ENCODE measurements at regions not wholly inside any gene's neighbourhood (a gene's known extent, or its start where the extent isn't known, plus 50 kb on each side); places are given as distances from the start of the nearest gene placed in this dataset.
"Not testable (repeated sequence)": the region's sequence is repeated elsewhere in the genome, so short reads cannot be mapped to it uniquely, and the experiment has no call there.

DNA sequence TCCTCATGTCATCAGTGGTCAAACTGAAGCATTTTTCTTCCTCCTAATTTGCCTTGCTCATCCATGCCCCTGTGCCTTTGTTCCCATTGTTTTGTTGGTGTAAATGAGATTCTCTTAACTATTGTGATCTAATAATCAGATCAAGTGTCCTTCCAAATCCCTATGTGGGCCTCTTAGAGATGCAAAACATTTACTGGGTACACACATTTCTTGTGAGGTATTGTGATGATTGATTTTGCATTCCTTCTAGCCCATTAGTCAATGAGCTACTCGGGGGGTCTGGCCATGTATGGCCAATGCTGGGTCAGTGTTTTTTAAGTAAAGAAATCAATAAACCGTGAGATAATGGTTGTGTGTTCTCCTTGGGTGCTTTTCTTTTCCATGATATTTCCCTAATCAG is 580.4 kb downstream of the VGLL3 start:
- WGBS (ENCODE audit: extremely low coverage, insufficient coverage, low lambda C conversion rate) = no CpG with 5 or more reads among the region's 2 CpGs
- Histone ChIP-seq H3K36me3 (ENCODE audit: control insufficient read depth, insufficient read depth, low read length) (no peaks in the 10 kb centered on the region), H3K9ac (ENCODE audit: low read length) (no peak overlapping the region), H3K27me3 (ENCODE audit: insufficient read depth, low read length, poor library complexity) (no peaks in the 10 kb centered on the region), H2AK5ac (ENCODE audit: low read length) (no peak overlapping the region), H3K4me1 (ENCODE audit: control insufficient read depth, low read depth, low read length) (no peaks in the 10 kb centered on the region), H3K79me1 (ENCODE audit: low read length) (no peaks in the 10 kb centered on the region), H3K4me3 (ENCODE audit: low read length) (no peak overlapping the region), H2BK5ac (ENCODE audit: low read length) (no peak overlapping the region), H4K8ac (ENCODE audit: low read depth, low read length) (no peak overlapping the region), H3K56ac (ENCODE audit: low read length) (no peak overlapping the region), H3K27ac (ENCODE audit: low read depth, low read length) (no peak overlapping the region), H3K4ac (ENCODE audit: low read depth, low read length) (no peak overlapping the region), H3K18ac (ENCODE audit: low read length) (no peak overlapping the region), H2BK120ac (ENCODE audit: low read depth, low read length) (no peak overlapping the region), H2BK15ac (replicated peaks; ENCODE audit: low read depth) (no peak overlapping the region), H3K23ac (ENCODE audit: low read length) (no peak overlapping the region), H3K4me2 (ENCODE audit: low read length) (no peak overlapping the region), H3K79me2 (ENCODE audit: control insufficient read depth, insufficient read depth, low read length) (no peaks in the 10 kb centered on the region), H4K5ac (ENCODE audit: low read length) (no peak overlapping the region)
- no peak for DNase-seq

DNA sequence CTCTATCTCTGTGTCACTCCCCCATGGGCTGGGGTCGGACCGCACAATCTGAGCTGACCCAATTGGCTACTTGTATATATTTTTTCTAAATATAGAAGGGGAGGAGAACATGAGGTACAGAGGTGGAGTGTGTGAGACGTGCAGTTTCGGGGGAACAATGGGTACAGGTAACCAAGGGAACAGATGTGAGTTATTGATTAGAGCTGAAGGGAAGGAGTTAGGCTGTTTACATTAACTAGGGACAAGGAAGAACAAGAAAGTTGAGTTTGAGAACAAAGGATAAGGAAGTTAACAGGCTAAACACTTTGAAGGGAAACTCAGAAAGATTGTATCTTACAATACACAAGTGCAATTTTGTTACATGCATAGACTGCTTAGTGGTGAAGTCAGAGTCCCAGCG is 601.2 kb downstream of the VGLL3 start:
- H4K5ac ChIP-seq (ENCODE audit: low read length); H3K56ac ChIP-seq (ENCODE audit: low read length); H3K79me2 ChIP-seq (ENCODE audit: control insufficient read depth, insufficient read depth, low read length); H3K18ac ChIP-seq (ENCODE audit: low read length); H3K4me1 ChIP-seq (ENCODE audit: control insufficient read depth, low read depth, low read length); H3K79me1 ChIP-seq (ENCODE audit: low read length); H2BK5ac ChIP-seq (ENCODE audit: low read length); H3K4ac ChIP-seq (ENCODE audit: low read depth, low read length); H3K4me3 ChIP-seq (ENCODE audit: low read length); H3K23ac ChIP-seq (ENCODE audit: low read length); H3K9ac ChIP-seq (ENCODE audit: low read length); H2BK15ac ChIP-seq (replicated peaks; ENCODE audit: low read depth); H3K36me3 ChIP-seq (ENCODE audit: control insufficient read depth, insufficient read depth, low read length); H2BK120ac ChIP-seq (ENCODE audit: low read depth, low read length); DNase-seq; H3K4me2 ChIP-seq (ENCODE audit: low read length); H4K8ac ChIP-seq (ENCODE audit: low read depth, low read length); H3K27ac ChIP-seq (ENCODE audit: low read depth, low read length); H3K27me3 ChIP-seq (ENCODE audit: insufficient read depth, low read length, poor library complexity); H2AK5ac ChIP-seq (ENCODE audit: low read length): not testable (repeated sequence)
- no CpG with 5 or more reads among the region's 5 CpGs for WGBS (ENCODE audit: extremely low coverage, insufficient coverage, low lambda C conversion rate)

DNA sequence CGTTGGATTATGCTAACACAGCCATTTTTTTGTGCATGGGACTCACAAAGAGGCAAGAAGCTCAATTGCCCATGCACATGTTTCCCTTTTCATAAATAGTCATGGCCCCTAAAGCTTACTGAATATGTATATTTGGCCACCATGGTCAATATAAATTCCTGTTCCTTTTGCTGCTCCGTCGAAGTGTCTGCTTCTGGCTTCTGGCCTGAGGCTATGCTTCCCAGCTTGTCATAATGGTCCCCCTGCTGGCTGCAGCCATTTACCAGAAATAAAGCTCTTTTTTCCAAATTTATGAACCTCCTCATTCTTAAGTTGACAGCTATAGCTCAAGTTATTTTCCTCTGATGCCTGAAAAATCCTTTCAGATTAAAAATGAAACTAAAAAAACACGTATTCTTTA is 602.1 kb downstream of the VGLL3 start:
- Histone ChIP-seq H3K4me2 (ENCODE audit: low read length) (no peak overlapping the region), H3K4me3 (ENCODE audit: low read length) (no peak overlapping the region), H3K23ac (ENCODE audit: low read length) (no peak overlapping the region), H2BK5ac (ENCODE audit: low read length) (no peak overlapping the region), H3K4ac (ENCODE audit: low read depth, low read length) (no peak overlapping the region), H3K36me3 (ENCODE audit: control insufficient read depth, insufficient read depth, low read length) (no peaks in the 10 kb centered on the region), H2AK5ac (ENCODE audit: low read length) (no peak overlapping the region), H4K5ac (ENCODE audit: low read length) (no peak overlapping the region), H3K79me1 (ENCODE audit: low read length) (no peaks in the 10 kb centered on the region), H3K56ac (ENCODE audit: low read length) (no peak overlapping the region), H4K8ac (ENCODE audit: low read depth, low read length) (no peak overlapping the region), H3K79me2 (ENCODE audit: control insufficient read depth, insufficient read depth, low read length) (no peaks in the 10 kb centered on the region), H3K18ac (ENCODE audit: low read length) (no peak overlapping the region), H3K27me3 (ENCODE audit: insufficient read depth, low read length, poor library complexity) (no peaks in the 10 kb centered on the region), H3K9ac (ENCODE audit: low read length) (no peak overlapping the region), H3K4me1 (ENCODE audit: control insufficient read depth, low read depth, low read length) (no peaks in the 10 kb centered on the region), H3K27ac (ENCODE audit: low read depth, low read length) (no peak overlapping the region), H2BK120ac (ENCODE audit: low read depth, low read length) (no peak overlapping the region), H2BK15ac (replicated peaks; ENCODE audit: low read depth) (no peak overlapping the region)
- WGBS (ENCODE audit: extremely low coverage, insufficient coverage, low lambda C conversion rate) = no CpG with 5 or more reads among the region's 4 CpGs
- peak; percentile 61 for DNase-seq

DNA sequence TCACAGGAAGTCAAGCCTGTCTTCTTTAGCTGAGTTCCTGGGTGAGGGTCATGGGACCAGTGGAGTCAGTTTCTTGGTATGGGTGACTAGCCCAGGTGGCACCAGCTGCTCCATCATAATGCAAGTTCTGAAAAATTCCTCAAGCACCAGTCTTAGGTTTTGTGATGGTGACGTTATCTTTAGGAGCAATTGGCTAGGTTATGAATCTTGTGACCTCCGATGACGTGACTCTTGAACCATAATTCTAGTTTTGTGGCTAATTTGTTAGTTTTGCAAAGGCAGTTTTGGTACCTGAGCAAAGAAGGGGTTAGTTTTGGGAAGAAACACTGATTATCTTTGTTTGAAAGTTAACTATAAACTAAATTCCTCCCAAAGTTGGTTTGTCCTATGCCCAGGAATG is 608.4 kb downstream of the VGLL3 start:
- H4K8ac ChIP-seq (ENCODE audit: low read depth, low read length) = no peak overlapping the region
- no CpG with 5 or more reads among the region's 3 CpGs for WGBS (ENCODE audit: extremely low coverage, insufficient coverage, low lambda C conversion rate)

DNA sequence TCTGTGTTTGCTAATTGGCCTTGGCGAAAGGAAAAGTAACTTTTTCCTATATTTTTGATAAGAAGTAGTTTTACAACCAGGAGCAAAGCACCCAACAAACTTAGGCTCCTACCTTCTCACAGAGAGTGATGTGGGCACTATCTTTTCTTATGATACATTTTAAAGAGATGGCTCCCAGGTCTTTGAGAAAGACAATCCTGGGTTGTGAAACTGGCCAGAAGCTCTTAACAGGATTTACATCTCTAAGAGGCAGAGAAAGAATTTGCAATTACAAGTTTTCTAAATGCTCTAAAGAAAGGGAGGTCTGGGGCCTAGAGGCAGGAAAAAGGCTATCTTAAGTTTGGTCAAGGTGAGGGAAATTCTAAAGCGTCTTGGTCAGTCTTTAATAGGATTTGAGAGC is 609.7 kb downstream of the VGLL3 start:
- no peak overlapping the region for H2AK5ac ChIP-seq (ENCODE audit: low read length)

More for the DNA sequence above, 608.4 kb downstream of the VGLL3 start:
- H3K79me2 ChIP-seq (ENCODE audit: control insufficient read depth, insufficient read depth, low read length) = no peaks in the 10 kb centered on the region
- no peaks in the 10 kb centered on the region for H3K36me3 ChIP-seq (ENCODE audit: control insufficient read depth, insufficient read depth, low read length)
- H3K23ac ChIP-seq (ENCODE audit: low read length) = no peak overlapping the region
- no peak overlapping the region for H3K56ac ChIP-seq (ENCODE audit: low read length)
- no peak overlapping the region for H3K18ac ChIP-seq (ENCODE audit: low read length)
- H3K27ac ChIP-seq (ENCODE audit: low read depth, low read length) = no peak overlapping the region
- H2BK15ac ChIP-seq (replicated peaks; ENCODE audit: low read depth) = no peak overlapping the region
- no peak overlapping the region for H2AK5ac ChIP-seq (ENCODE audit: low read length)
- no peak overlapping the region for H3K4me2 ChIP-seq (ENCODE audit: low read length)
- H2BK120ac ChIP-seq (ENCODE audit: low read depth, low read length) = no peak overlapping the region
- H3K4me1 ChIP-seq (ENCODE audit: control insufficient read depth, low read depth, low read length) = no peaks in the 10 kb centered on the region
- H3K9ac ChIP-seq (ENCODE audit: low read length) = no peak overlapping the region
- no peak overlapping the region for H2BK5ac ChIP-seq (ENCODE audit: low read length)
- no peaks in the 10 kb centered on the region for H3K79me1 ChIP-seq (ENCODE audit: low read length)
- no peak for DNase-seq
- no peak overlapping the region for H3K4ac ChIP-seq (ENCODE audit: low read depth, low read length)
- H3K4me3 ChIP-seq (ENCODE audit: low read length) = no peak overlapping the region
- H3K27me3 ChIP-seq (ENCODE audit: insufficient read depth, low read length, poor library complexity) = no peaks in the 10 kb centered on the region
- H4K5ac ChIP-seq (ENCODE audit: low read length) = no peak overlapping the region

DNA sequence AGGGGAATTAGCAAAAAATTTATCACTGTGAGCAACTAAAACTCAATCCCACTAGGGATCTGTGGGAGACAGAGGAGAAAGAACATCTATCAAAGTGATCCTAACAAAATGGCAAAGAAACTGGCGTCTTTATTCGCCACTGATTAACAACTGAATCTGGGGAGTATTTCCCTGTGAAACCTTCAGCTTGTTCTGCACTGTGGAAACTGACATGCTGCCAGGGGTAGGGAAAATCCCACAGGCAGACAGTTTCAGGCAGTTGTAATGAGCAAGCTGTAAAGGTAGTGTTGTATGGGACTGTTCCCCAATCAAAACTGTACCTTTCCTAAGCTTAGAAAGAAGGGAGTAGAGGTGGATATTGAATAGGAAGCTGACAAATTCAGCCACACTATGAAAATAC is 611.7 kb downstream of the VGLL3 start:
- WGBS (ENCODE audit: extremely low coverage, insufficient coverage, low lambda C conversion rate) = no CpG with 5 or more reads among the region's 2 CpGs
- no peaks in the 10 kb centered on the region for H3K79me2 ChIP-seq (ENCODE audit: control insufficient read depth, insufficient read depth, low read length)
- H3K18ac ChIP-seq (ENCODE audit: low read length) = no peak overlapping the region
- no peak overlapping the region for H4K5ac ChIP-seq (ENCODE audit: low read length)
- H3K4me3 ChIP-seq (ENCODE audit: low read length) = no peak overlapping the region
- H3K23ac ChIP-seq (ENCODE audit: low read length) = no peak overlapping the region
- no peak overlapping the region for H2BK5ac ChIP-seq (ENCODE audit: low read length)
- no peaks in the 10 kb centered on the region for H3K27me3 ChIP-seq (ENCODE audit: insufficient read depth, low read length, poor library complexity)
- H3K4me1 ChIP-seq (ENCODE audit: control insufficient read depth, low read depth, low read length) = no peaks in the 10 kb centered on the region
- no peak overlapping the region for H3K4ac ChIP-seq (ENCODE audit: low read depth, low read length)
- H3K9ac ChIP-seq (ENCODE audit: low read length) = no peak overlapping the region
- H3K79me1 ChIP-seq (ENCODE audit: low read length) = no peaks in the 10 kb centered on the region
- no peaks in the 10 kb centered on the region for H3K36me3 ChIP-seq (ENCODE audit: control insufficient read depth, insufficient read depth, low read length)
- no peak overlapping the region for H2BK120ac ChIP-seq (ENCODE audit: low read depth, low read length)
- no peak overlapping the region for H4K8ac ChIP-seq (ENCODE audit: low read depth, low read length)
- no peak for DNase-seq
- no peak overlapping the region for H2BK15ac ChIP-seq (replicated peaks; ENCODE audit: low read depth)
- no peak overlapping the region for H3K4me2 ChIP-seq (ENCODE audit: low read length)
- no peak overlapping the region for H3K56ac ChIP-seq (ENCODE audit: low read length)
- H3K27ac ChIP-seq (ENCODE audit: low read depth, low read length) = no peak overlapping the region
- no peak overlapping the region for H2AK5ac ChIP-seq (ENCODE audit: low read length)

More for the DNA sequence above, 609.7 kb downstream of the VGLL3 start:
- H2BK15ac ChIP-seq (replicated peaks; ENCODE audit: low read depth) = no peak overlapping the region
- DNase-seq = no peak
- no peak overlapping the region for H3K27ac ChIP-seq (ENCODE audit: low read depth, low read length)
- WGBS (ENCODE audit: extremely low coverage, insufficient coverage, low lambda C conversion rate) = no CpG with 5 or more reads among the region's 2 CpGs
- H2BK5ac ChIP-seq (ENCODE audit: low read length) = no peak overlapping the region
- no peak overlapping the region for H3K18ac ChIP-seq (ENCODE audit: low read length)
- H3K4me3 ChIP-seq (ENCODE audit: low read length) = no peak overlapping the region
- H3K4ac ChIP-seq (ENCODE audit: low read depth, low read length) = no peak overlapping the region
- no peak overlapping the region for H3K9ac ChIP-seq (ENCODE audit: low read length)
- H2BK120ac ChIP-seq (ENCODE audit: low read depth, low read length) = no peak overlapping the region
- H3K4me2 ChIP-seq (ENCODE audit: low read length) = no peak overlapping the region
- H4K8ac ChIP-seq (ENCODE audit: low read depth, low read length) = no peak overlapping the region
- no peaks in the 10 kb centered on the region for H3K79me2 ChIP-seq (ENCODE audit: control insufficient read depth, insufficient read depth, low read length)
- no peaks in the 10 kb centered on the region for H3K27me3 ChIP-seq (ENCODE audit: insufficient read depth, low read length, poor library complexity)
- no peaks in the 10 kb centered on the region for H3K4me1 ChIP-seq (ENCODE audit: control insufficient read depth, low read depth, low read length)
- H3K56ac ChIP-seq (ENCODE audit: low read length) = no peak overlapping the region
- H4K5ac ChIP-seq (ENCODE audit: low read length) = no peak overlapping the region
- H3K23ac ChIP-seq (ENCODE audit: low read length) = no peak overlapping the region
- H3K36me3 ChIP-seq (ENCODE audit: control insufficient read depth, insufficient read depth, low read length) = no peaks in the 10 kb centered on the region
- no peaks in the 10 kb centered on the region for H3K79me1 ChIP-seq (ENCODE audit: low read length)
